GM13976 (cell line): ENCODE measurements at regions not wholly inside any gene's neighbourhood (a gene's known extent, or its start where the extent isn't known, plus 50 kb on each side); places are given as distances from the start of the nearest gene placed in this dataset.
"Not testable (repeated sequence)": the region's sequence is repeated elsewhere in the genome, so short reads cannot be mapped to it uniquely, and the experiment has no call there.

ENCODE experiments used
- DNase-seq: peaks from one replicate; pipeline ENCODE4 v3.0.0; 2012; ENCODE audit warnings: low spot score
- CTCF ChIP-seq: IDR thresholded peaks from 2 replicates; pipeline ENCODE4 v1.5.1; 2012; ENCODE audit warnings: borderline replicate concordance, mild to moderate bottlenecking; ENCODE audit not compliant: insufficient read depth; ENCODE audit errors: extremely low read depth, missing control alignments, control extremely low read depth
- in situ Hi-C: fragments of 300-500 bp; cut with MboI; formaldehyde crosslinking; loops from one replicate; pipeline ENCODE4 v1.12.0; 2022; ENCODE audit warnings: low sequenced_read_pairs, mixed read lengths, inconsistent platforms; ENCODE audit not compliant: unreplicated experiment

- in situ Hi-C loops, DNase-seq: not testable (repeated sequence)
Measured at GRCh38 chrX:115840729-115841409, 279.9 kb downstream of the PLS3 start.

GRCh38 chrX:115850986-115851385 is 290.0 kb downstream of the PLS3 start:
- in situ Hi-C loops = not testable (repeated sequence)

GRCh38 chrX:115853260-115853659 is 292.3 kb downstream of the PLS3 start:
- DNase-seq, in situ Hi-C loops: not testable (repeated sequence)

More at GRCh38 chrX:115850986-115851385, 290.0 kb downstream of the PLS3 start:
- DNase-seq = not testable (repeated sequence)

- in situ Hi-C loops = not testable (repeated sequence)
Measured at GRCh38 chrX:115881170-115881569, 289.4 kb upstream of the AGTR2 start.

GRCh38 chrX:115884121-115884520 is 286.4 kb upstream of the AGTR2 start:
- in situ Hi-C loops, DNase-seq: not testable (repeated sequence)

More at GRCh38 chrX:115881170-115881569, 289.4 kb upstream of the AGTR2 start:
- not testable (repeated sequence) for DNase-seq

GRCh38 chrX:115888041-115888440 is 282.5 kb upstream of the AGTR2 start:
- in situ Hi-C loops, DNase-seq: not testable (repeated sequence)

GRCh38 chrX:115888519-115888918 is 282.0 kb upstream of the AGTR2 start:
- DNase-seq, in situ Hi-C loops: not testable (repeated sequence)

GRCh38 chrX:115889121-115889890 is 281.2 kb upstream of the AGTR2 start:
- in situ Hi-C loops = no loop called here
- DNase-seq = no peak
- no peak for TF ChIP-seq CTCF

- DNase-seq = no peak
- TF ChIP-seq CTCF = no peak
- in situ Hi-C loops = no loop called here
Measured at GRCh38 chrX:115892056-115892708, 278.4 kb upstream of the AGTR2 start.

GRCh38 chrX:115892787-115893671 is 277.5 kb upstream of the AGTR2 start:
- in situ Hi-C loops = no loop called here
- no peak for DNase-seq
- TF ChIP-seq CTCF = peak; percentile 18
